Keratinocyte (primary cell): ENCODE measurements at regions not wholly inside any gene's neighbourhood (a gene's known extent, or its start where the extent isn't known, plus 50 kb on each side); places are given as distances from the start of the nearest gene placed in this dataset.

Experiments
- DNase-seq: peaks from one replicate; pipeline ENCODE4 v3.0.0-alpha.2; 2011; ENCODE audit warnings: low read depth, missing footprints, low spot score
- FAIRE-seq: peaks from 2 replicates; lab custom pipeline; 2011; peaks lifted over from hg19 to GRCh38; lab: Jason Lieb, UNC
- H2AFZ ChIP-seq: 2 replicates; pipeline ENCODE4 v1.6.0; 2012; ENCODE audit warnings: low read length, control low read depth, inconsistent platforms; ENCODE audit not compliant: control insufficient read depth
- H3K27ac ChIP-seq: 2 replicates; pipeline ENCODE4 v1.5.1; 2011; ENCODE audit warnings: low read length; ENCODE audit not compliant: control insufficient read depth, insufficient read depth
- H3K27me3 ChIP-seq: 3 replicates; pipeline ENCODE4 v1.6.0; 2011; ENCODE audit warnings: low read length; ENCODE audit not compliant: control insufficient read depth, insufficient read depth; ENCODE audit errors: extremely low read depth
- H3K36me3 ChIP-seq, 2 experiments: 2 replicates in 1 of 2; 3 replicates in 1 of 2; pipeline ENCODE4 v1.5.1; 2011; ENCODE audit warnings: low read length in 2 of 2, mild to moderate bottlenecking in 1 of 2; ENCODE audit not compliant: control insufficient read depth in 2 of 2, insufficient read depth in 2 of 2; ENCODE audit errors: extremely low read depth in 1 of 2
- H3K4me1 ChIP-seq: 3 replicates; pipeline ENCODE4 v1.5.1; 2011; ENCODE audit warnings: low read length; ENCODE audit not compliant: control insufficient read depth, insufficient read depth; ENCODE audit errors: extremely low read depth
- H3K4me2 ChIP-seq: 3 replicates; pipeline ENCODE4 v1.6.0; 2011; ENCODE audit warnings: low read depth, low read length; ENCODE audit not compliant: control insufficient read depth, insufficient read depth; ENCODE audit errors: extremely low read depth
- H3K4me3 ChIP-seq, 3 experiments: fragments of 200-600 bp in 1 of 3; sonication (generic) in 1 of 3; 2 replicates in 2 of 3; 3 replicates in 1 of 3; pipeline ENCODE4 v1.5.1; 2011 to 2016; ENCODE audit warnings: low read length in 3 of 3, mild to moderate bottlenecking in 3 of 3, control low read depth in 2 of 3, inconsistent platforms in 1 of 3, low read depth in 1 of 3, mixed read lengths in 1 of 3, mixed run types in 1 of 3, moderate library complexity in 1 of 3; ENCODE audit not compliant: control insufficient read depth in 2 of 3, insufficient read depth in 2 of 3; ENCODE audit errors: extremely low read depth in 1 of 3
- H3K79me2 ChIP-seq: 2 replicates; pipeline ENCODE4 v1.6.0; 2012; ENCODE audit warnings: low read length; ENCODE audit not compliant: control insufficient read depth, insufficient read depth
- H3K9ac ChIP-seq: 3 replicates; pipeline ENCODE4 v1.6.0; 2011; ENCODE audit warnings: low read length; ENCODE audit not compliant: control insufficient read depth, insufficient read depth; ENCODE audit errors: extremely low read depth
- H3K9me1 ChIP-seq: 3 replicates; pipeline ENCODE4 v1.6.0; 2011; ENCODE audit warnings: low read length; ENCODE audit not compliant: control insufficient read depth, insufficient read depth; ENCODE audit errors: extremely low read depth
- H3K9me3 ChIP-seq: 2 replicates; pipeline ENCODE4 v1.5.1; 2012; ENCODE audit warnings: low read depth, low read length; ENCODE audit not compliant: control insufficient read depth
- H4K20me1 ChIP-seq: 3 replicates; pipeline ENCODE4 v1.6.0; 2011; ENCODE audit warnings: low read length; ENCODE audit not compliant: control insufficient read depth, insufficient read depth; ENCODE audit errors: extremely low read depth
- EZH2 ChIP-seq: IDR thresholded peaks from one replicate; pipeline ENCODE4 v1.6.1; 2012; ENCODE audit warnings: inconsistent platforms, mild to moderate bottlenecking, low read length, moderate library complexity
- dilution Hi-C: fragments of 300-500 bp; cut with MboI; formaldehyde crosslinking; loops from one replicate; pipeline ENCODE4 v1.7.0; 2020; ENCODE audit warnings: low sequenced_read_pairs; ENCODE audit not compliant: extremely low pct_ligation_motif_present

DNA sequence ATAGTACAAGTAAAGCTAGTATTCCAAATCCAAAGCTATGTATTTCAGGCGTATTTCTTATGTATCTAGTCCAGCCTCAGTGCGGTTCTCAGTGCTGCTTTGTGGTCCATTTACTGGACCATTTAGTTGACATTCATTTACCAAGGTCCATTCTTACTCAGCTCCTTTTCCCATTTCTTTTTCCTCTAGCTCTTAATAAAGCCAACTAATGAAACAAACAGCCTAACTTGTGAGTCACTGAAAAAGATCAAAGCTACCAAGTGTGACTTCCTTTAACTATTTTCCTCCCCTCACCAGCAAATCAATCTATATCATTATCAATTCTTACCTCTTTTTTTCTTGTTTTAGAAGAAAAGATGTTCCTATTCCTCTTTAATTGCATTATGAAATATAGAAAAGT is 64.0 kb downstream of the CYB561 start:
- FAIRE-seq: no peak
- Histone ChIP-seq H3K27ac (no peak overlapping the region), H3K79me2 (no peaks in the 10 kb centered on the region), H3K4me3 (no peak overlapping the region), H3K27me3 (no peaks in the 10 kb centered on the region), H2AFZ (no peak overlapping the region), H3K4me2 (no peak overlapping the region), H3K4me1 (peaks cover 1% of the 10 kb centered on the region), H3K9me1 (no peaks in the 10 kb centered on the region), H3K9ac (no peak overlapping the region), H3K36me3 (peaks cover 0 to 9% of the 10 kb centered on the region in 2 experiments), H3K9me3 (no peaks in the 10 kb centered on the region), H4K20me1 (no peaks in the 10 kb centered on the region)
- no peak for TF ChIP-seq EZH2
- dilution Hi-C loops: no loop called here
- DNase-seq: no peak
